Activated CD8-positive, alpha-beta T cell treated with anti-CD3 and anti-CD28 coated beads for 36 hours (primary cell): ENCODE measurements at regions not wholly inside any gene's neighbourhood (a gene's known extent, or its start where the extent isn't known, plus 50 kb on each side); places are given as distances from the start of the nearest gene placed in this dataset.

Experiments used
- ATAC-seq: fragments of 200-7000 bp; cut with Tn5 transposase; one replicate; pipeline ENCODE4 v1.10.0; 2021; ENCODE audit warnings: mild to moderate bottlenecking, moderate library complexity
- CTCF ChIA-PET: fragments of 350-600 bp; sonication (Branson Sonifier 250); formaldehyde crosslinking; loops from one replicate; lab custom pipeline; 2021; ENCODE audit warnings: antibody characterized with exemption; lab: Charles Lee
- POLR2A ChIA-PET: fragments of 350-600 bp; sonication (Branson Sonifier 250); formaldehyde crosslinking; loops from one replicate; lab custom pipeline; 2021; ENCODE audit warnings: antibody characterized with exemption; lab: Charles Lee
- DNase-seq: peaks from one replicate; pipeline ENCODE4 v3.0.0-alpha.2; 2020
- H3K27ac Mint-ChIP-seq: one replicate; pipeline ENCODE4 v1.8.0; 2021; ENCODE audit warnings: mild to moderate bottlenecking, mixed read lengths
- H3K27me3 Mint-ChIP-seq: one replicate; pipeline ENCODE4 v1.8.0; 2021; ENCODE audit warnings: mixed read lengths
- H3K36me3 Mint-ChIP-seq: one replicate; pipeline ENCODE4 v1.8.0; 2021; ENCODE audit warnings: low read depth, mixed read lengths
- H3K4me1 Mint-ChIP-seq: one replicate; pipeline ENCODE4 v1.8.0; 2021; ENCODE audit warnings: low read depth, mixed read lengths
- H3K4me3 Mint-ChIP-seq: one replicate; pipeline ENCODE4 v1.8.0; 2021; ENCODE audit warnings: mild to moderate bottlenecking, moderate library complexity, mixed read lengths
- H3K9me3 Mint-ChIP-seq: one replicate; pipeline ENCODE4 v1.8.0; 2021; ENCODE audit warnings: mixed read lengths
- CTCF ChIP-seq: fragments of 200-600 bp; IDR thresholded peaks from one replicate; pipeline ENCODE4 v1.8.0; 2022; ENCODE audit warnings: antibody characterized with exemption, mild to moderate bottlenecking
- intact Hi-C: fragments of 100-400 bp; cut with micrococcal nuclease; formaldehyde crosslinking; loops from one replicate; pipeline ENCODE4 v1.10.0; 2022

GRCh38 chr19:33950091-33950750 is 153.6 kb downstream of the KCTD15 start:
- H3K4me1 Mint-ChIP-seq, result no peaks in the 10 kb centered on the region
- ATAC-seq, result no peak
- no peaks in the 10 kb centered on the region for H3K36me3 Mint-ChIP-seq
- ChIA-PET CTCF (interaction anchor here (0.8 kb wide), 1 partner anchor 92 kb away, joined by 3 read pairs; no protein-coding TSS in a partner anchor), POLR2A (interaction anchor here (0.6 kb wide), 1 partner anchor 86 kb away, joined by 3 read pairs; no protein-coding TSS in a partner anchor)
- no peaks in the 10 kb centered on the region for H3K9me3 Mint-ChIP-seq
- no peak for DNase-seq
- no peak overlapping the region for H3K4me3 Mint-ChIP-seq
- peaks cover 7% of the 10 kb centered on the region for H3K27me3 Mint-ChIP-seq
- no peak for TF ChIP-seq CTCF
- no peak overlapping the region for H3K27ac Mint-ChIP-seq
- intact Hi-C loops, result no loop called here

- ChIA-PET POLR2A (interaction anchor here (0.6 kb wide), 1 partner anchor 122 kb away, joined by 3 read pairs; no protein-coding TSS in a partner anchor), CTCF (interaction anchor here (0.7 kb wide), 1 partner anchor 175 kb away, joined by 3 read pairs; no protein-coding TSS in a partner anchor)
- H3K4me1 Mint-ChIP-seq, result no peaks in the 10 kb centered on the region
- DNase-seq, result no peak
- H3K4me3 Mint-ChIP-seq, result no peak overlapping the region
- ATAC-seq, result no peak
- H3K27ac Mint-ChIP-seq, result no peak overlapping the region
- intact Hi-C loops, result no loop called here
- no peaks in the 10 kb centered on the region for H3K36me3 Mint-ChIP-seq
- H3K27me3 Mint-ChIP-seq, result peaks cover 7% of the 10 kb centered on the region
- TF ChIP-seq CTCF, result no peak
- no peaks in the 10 kb centered on the region for H3K9me3 Mint-ChIP-seq
Measured at GRCh38 chr19:33953023-33953422, 156.4 kb downstream of the KCTD15 start.

DNA sequence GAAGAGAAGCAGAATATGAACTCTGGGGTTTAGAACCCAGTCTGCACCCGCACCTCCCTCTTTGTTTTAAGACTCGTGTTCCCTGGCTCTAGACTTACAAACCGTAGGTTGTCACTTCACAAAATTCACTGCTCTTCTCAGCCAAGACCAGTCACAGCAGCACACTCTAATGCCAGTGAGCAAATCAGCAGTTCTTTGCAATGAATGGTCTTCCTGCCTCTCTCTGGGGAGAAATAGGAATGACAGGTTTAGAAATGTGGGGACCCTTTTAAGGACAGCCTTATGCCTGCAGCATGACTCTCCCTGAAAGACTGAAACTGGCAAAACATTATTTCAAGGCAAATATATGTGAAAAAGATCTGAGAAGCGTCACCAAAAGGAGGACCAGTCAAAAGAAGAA is 156.9 kb downstream of the KCTD15 start:
- no peaks in the 10 kb centered on the region for H3K36me3 Mint-ChIP-seq
- H3K4me3 Mint-ChIP-seq, result no peak overlapping the region
- intact Hi-C loops, result no loop called here
- no peaks in the 10 kb centered on the region for H3K9me3 Mint-ChIP-seq
- ChIA-PET CTCF (no interaction called here), POLR2A (no interaction called here)
- H3K27me3 Mint-ChIP-seq, result peaks cover 7% of the 10 kb centered on the region
- H3K27ac Mint-ChIP-seq, result no peak overlapping the region
- DNase-seq, result no peak
- no peak for TF ChIP-seq CTCF
- no peak for ATAC-seq
- H3K4me1 Mint-ChIP-seq, result no peaks in the 10 kb centered on the region

DNA sequence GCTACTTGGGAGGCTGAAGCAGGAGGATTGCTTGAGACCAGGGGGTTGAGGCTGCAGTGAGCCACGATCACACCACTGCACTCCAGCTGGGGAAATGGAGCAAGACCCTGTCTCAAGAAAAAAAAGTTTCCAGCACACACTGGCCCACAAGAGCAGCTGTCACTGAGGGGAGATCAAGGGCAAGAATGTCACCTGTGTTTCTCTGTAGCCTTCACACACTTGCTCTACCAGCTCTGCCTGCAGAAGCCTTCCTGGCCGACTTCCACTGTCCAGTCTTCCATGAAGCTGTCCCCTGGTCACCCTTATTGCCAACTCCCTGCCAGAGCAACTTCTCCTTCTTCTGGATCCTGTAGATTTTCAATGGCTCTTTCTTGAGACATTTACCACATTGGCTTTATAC is 158.0 kb downstream of the KCTD15 start:
- no peak for ATAC-seq
- no peaks in the 10 kb centered on the region for H3K4me1 Mint-ChIP-seq
- intact Hi-C loops, result no loop called here
- H3K36me3 Mint-ChIP-seq, result no peaks in the 10 kb centered on the region
- peaks cover 6% of the 10 kb centered on the region for H3K27me3 Mint-ChIP-seq
- CTCF ChIA-PET, result no interaction called here
- TF ChIP-seq CTCF, result no peak
- no peak overlapping the region for H3K4me3 Mint-ChIP-seq
- H3K9me3 Mint-ChIP-seq, result no peaks in the 10 kb centered on the region
- no peak for DNase-seq
- POLR2A ChIA-PET, result no interaction called here
- no peak overlapping the region for H3K27ac Mint-ChIP-seq

GRCh38 chr19:33956941-33957340 is 160.3 kb downstream of the KCTD15 start:
- no peaks in the 10 kb centered on the region for H3K36me3 Mint-ChIP-seq
- H3K4me1 Mint-ChIP-seq, result no peaks in the 10 kb centered on the region
- ChIA-PET POLR2A (no interaction called here), CTCF (interaction anchor here (1.9 kb wide), 1 partner anchor 140 kb away, joined by 6 read pairs; no protein-coding TSS in a partner anchor)
- H3K4me3 Mint-ChIP-seq, result no peak overlapping the region
- ATAC-seq (no peak), DNase-seq (no peak)
- no peak for TF ChIP-seq CTCF
- no peaks in the 10 kb centered on the region for H3K9me3 Mint-ChIP-seq
- no peak overlapping the region for H3K27ac Mint-ChIP-seq
- peaks cover 6% of the 10 kb centered on the region for H3K27me3 Mint-ChIP-seq
- intact Hi-C loops, result no loop called here
